Loucy (cell line): ENCODE measurements at regions not wholly inside any gene's neighbourhood (a gene's known extent, or its start where the extent isn't known, plus 50 kb on each side); places are given as distances from the start of the nearest gene placed in this dataset.

Experiments used
- H2AFZ ChIP-seq: fragments of 200-600 bp; sonication (generic); 2 replicates; pipeline ENCODE4 v1.6.0; 2016; ENCODE audit warnings: antibody characterized with exemption, mild to moderate bottlenecking, low read length, moderate library complexity
- H3F3A ChIP-seq: fragments of 200-600 bp; 2 replicates; pipeline ENCODE4 v1.6.0; 2016; ENCODE audit warnings: antibody characterized with exemption, low read depth, mild to moderate bottlenecking
- H3K27me3 ChIP-seq: fragments of 200-600 bp; sonication (generic); 2 replicates; pipeline ENCODE4 v1.6.1; 2014; ENCODE audit warnings: low read length, mild to moderate bottlenecking; ENCODE audit not compliant: insufficient read depth, poor library complexity, severe bottlenecking
- H3K36me3 ChIP-seq: fragments of 200-600 bp; sonication (generic); 2 replicates; pipeline ENCODE4 v1.6.1; 2016; ENCODE audit warnings: low read length; ENCODE audit not compliant: insufficient read depth
- H3K4me1 ChIP-seq: fragments of 200-600 bp; sonication (generic); 2 replicates; pipeline ENCODE4 v1.5.1; 2014; ENCODE audit warnings: low read length, mild to moderate bottlenecking; ENCODE audit not compliant: insufficient read depth, poor library complexity, severe bottlenecking
- H3K4me2 ChIP-seq: fragments of 200-600 bp; sonication (generic); 2 replicates; pipeline ENCODE4 v1.6.0; 2014; ENCODE audit warnings: antibody characterized with exemption, low read length, low read depth, mild to moderate bottlenecking; ENCODE audit not compliant: poor library complexity, severe bottlenecking
- H3K4me3 ChIP-seq: fragments of 200-600 bp; sonication (generic); 2 replicates; pipeline ENCODE4 v1.5.1; 2014; ENCODE audit warnings: low read length, mild to moderate bottlenecking, mixed read lengths; ENCODE audit not compliant: poor library complexity, severe bottlenecking
- H3K79me2 ChIP-seq: fragments of 200-600 bp; sonication (generic); 2 replicates; pipeline ENCODE4 v1.6.1; 2014; ENCODE audit warnings: low read length; ENCODE audit not compliant: insufficient read depth
- H3K9ac ChIP-seq: fragments of 200-600 bp; sonication (generic); 2 replicates; pipeline ENCODE4 v1.6.0; 2014; ENCODE audit warnings: mild to moderate bottlenecking, low read depth, low read length, moderate library complexity; ENCODE audit not compliant: poor library complexity, severe bottlenecking
- H3K9me2 ChIP-seq: fragments of 200-600 bp; sonication (generic); replicated peaks from 2 replicates; pipeline ENCODE4 v1.6.1; 2016; ENCODE audit warnings: low read depth, low read length, mixed read lengths
- H3K9me3 ChIP-seq: fragments of 200-600 bp; sonication (generic); 2 replicates; pipeline ENCODE4 v1.6.1; 2014; ENCODE audit warnings: mild to moderate bottlenecking, antibody characterized with exemption, low read length, low read depth; ENCODE audit not compliant: insufficient read depth
- H4K20me1 ChIP-seq: fragments of 200-600 bp; sonication (generic); 2 replicates; pipeline ENCODE4 v1.6.0; 2014; ENCODE audit warnings: antibody characterized with exemption, low read length, mild to moderate bottlenecking; ENCODE audit not compliant: insufficient read depth, poor library complexity, severe bottlenecking
- EZH2phosphoT487 ChIP-seq: fragments of 200-600 bp; IDR thresholded peaks from 2 replicates; pipeline ENCODE4 v1.6.1; 2018; ENCODE audit warnings: antibody characterized with exemption, mild to moderate bottlenecking, moderate library complexity, borderline replicate concordance
- TF ChIP-seq, protein P1 (sequence below): fragments of 200-600 bp; sonication (generic); conservative IDR thresholded peaks from 2 replicates; pipeline ENCODE4 v1.5.1; 2014; ENCODE audit warnings: mild to moderate bottlenecking, antibody characterized with exemption, low read length

- Histone ChIP-seq H3K4me2 (no peak overlapping the region), H3K4me3 (no peak overlapping the region), H3K9me3 (no peaks in the 10 kb centered on the region), H3F3A (no peaks in the 10 kb centered on the region), H3K27me3 (no peaks in the 10 kb centered on the region), H3K9me2 (no peaks in the 10 kb centered on the region), H4K20me1 (no peaks in the 10 kb centered on the region), H2AFZ (no peak overlapping the region), H3K4me1 (peaks cover 7% of the 10 kb centered on the region), H3K36me3 (no peaks in the 10 kb centered on the region), H3K9ac (no peak overlapping the region), H3K79me2 (no peaks in the 10 kb centered on the region)
- TF ChIP-seq, protein P1, sequence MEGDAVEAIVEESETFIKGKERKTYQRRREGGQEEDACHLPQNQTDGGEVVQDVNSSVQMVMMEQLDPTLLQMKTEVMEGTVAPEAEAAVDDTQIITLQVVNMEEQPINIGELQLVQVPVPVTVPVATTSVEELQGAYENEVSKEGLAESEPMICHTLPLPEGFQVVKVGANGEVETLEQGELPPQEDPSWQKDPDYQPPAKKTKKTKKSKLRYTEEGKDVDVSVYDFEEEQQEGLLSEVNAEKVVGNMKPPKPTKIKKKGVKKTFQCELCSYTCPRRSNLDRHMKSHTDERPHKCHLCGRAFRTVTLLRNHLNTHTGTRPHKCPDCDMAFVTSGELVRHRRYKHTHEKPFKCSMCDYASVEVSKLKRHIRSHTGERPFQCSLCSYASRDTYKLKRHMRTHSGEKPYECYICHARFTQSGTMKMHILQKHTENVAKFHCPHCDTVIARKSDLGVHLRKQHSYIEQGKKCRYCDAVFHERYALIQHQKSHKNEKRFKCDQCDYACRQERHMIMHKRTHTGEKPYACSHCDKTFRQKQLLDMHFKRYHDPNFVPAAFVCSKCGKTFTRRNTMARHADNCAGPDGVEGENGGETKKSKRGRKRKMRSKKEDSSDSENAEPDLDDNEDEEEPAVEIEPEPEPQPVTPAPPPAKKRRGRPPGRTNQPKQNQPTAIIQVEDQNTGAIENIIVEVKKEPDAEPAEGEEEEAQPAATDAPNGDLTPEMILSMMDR, result no peak
- TF ChIP-seq EZH2phosphoT487, result no peak
These were observed 105.3 kb downstream of the FOXF2 start for GRCh38 chr6:1494671-1495070.

GRCh38 chr6:1495344-1495743 is 106.0 kb downstream of the FOXF2 start:
- Histone ChIP-seq H3K4me3 (no peak overlapping the region), H2AFZ (no peak overlapping the region), H3F3A (no peaks in the 10 kb centered on the region), H3K36me3 (no peaks in the 10 kb centered on the region), H3K4me2 (no peak overlapping the region), H3K9ac (no peak overlapping the region), H4K20me1 (no peaks in the 10 kb centered on the region), H3K9me3 (no peaks in the 10 kb centered on the region), H3K4me1 (peaks cover 5% of the 10 kb centered on the region), H3K9me2 (no peaks in the 10 kb centered on the region), H3K79me2 (no peaks in the 10 kb centered on the region), H3K27me3 (no peaks in the 10 kb centered on the region)
- TF ChIP-seq EZH2phosphoT487, result no peak
- TF ChIP-seq, protein P1, result no peak

DNA sequence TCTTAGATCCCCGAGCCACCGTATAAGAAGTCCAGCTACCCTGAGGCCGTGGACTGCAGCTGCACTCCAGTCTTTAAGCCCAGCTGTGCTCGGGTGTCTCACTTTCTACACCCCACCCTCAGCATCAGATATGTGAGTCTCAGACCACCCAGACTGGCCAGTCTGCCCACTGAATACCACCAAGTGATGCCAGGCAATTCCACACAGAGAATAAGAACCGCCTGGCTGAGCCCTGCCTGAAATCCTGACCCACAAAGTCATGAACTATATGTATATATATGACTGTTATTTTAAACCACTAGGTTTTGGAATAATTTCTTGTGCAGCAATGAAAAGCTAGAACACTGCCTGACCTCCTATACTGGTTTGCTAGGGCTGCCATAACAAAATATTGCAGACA is 106.7 kb downstream of the FOXF2 start:
- Histone ChIP-seq H3K9ac (no peak overlapping the region), H3K4me3 (no peak overlapping the region), H3K36me3 (no peaks in the 10 kb centered on the region), H3K4me2 (no peak overlapping the region), H3F3A (no peaks in the 10 kb centered on the region), H2AFZ (no peak overlapping the region), H3K27me3 (no peaks in the 10 kb centered on the region), H3K9me3 (no peaks in the 10 kb centered on the region), H3K9me2 (no peaks in the 10 kb centered on the region), H3K4me1 (no peaks in the 10 kb centered on the region), H4K20me1 (no peaks in the 10 kb centered on the region), H3K79me2 (no peaks in the 10 kb centered on the region)
- TF ChIP-seq EZH2phosphoT487, result no peak
- TF ChIP-seq, protein P1, result no peak
